ENCODE measurements at regions not wholly inside any gene's neighbourhood (a gene's known extent, or its start where the extent isn't known, plus 50 kb on each side); places are given as distances from the start of the nearest gene placed in this dataset.

GRCh38 chr2:121150713-121151112 is 134.3 kb downstream of the TFCP2L1 start:
- TF ChIP-seq ZNF550 (CRISPR knock-in tag; IDR thresholded peaks at IDR 0.05; ENCODE audit: borderline replicate concordance): no peak
- TF ChIP-seq CEBPB (IDR thresholded peaks at IDR 0.05; ENCODE audit: borderline replicate concordance, low read depth, low read length): no peak
- TF ChIP-seq ZNF121 (CRISPR knock-in tag; IDR thresholded peaks at IDR 0.05): no peak
- TF ChIP-seq RXRA (CRISPR knock-in tag; IDR thresholded peaks at IDR 0.05): no peak
- TF ChIP-seq SSRP1 (CRISPR knock-in tag; IDR thresholded peaks at IDR 0.05): no peak
- TF ChIP-seq CTCF (CRISPR knock-in tag; IDR thresholded peaks at IDR 0.05): no peak
- TF ChIP-seq SMARCE1 (IDR thresholded peaks at IDR 0.05; ENCODE audit: borderline replicate concordance): no peak
- no peak for TF ChIP-seq MZF1 (CRISPR knock-in tag; IDR thresholded peaks at IDR 0.05; ENCODE audit: borderline replicate concordance)
- no peak for TF ChIP-seq MXD3 (CRISPR knock-in tag; IDR thresholded peaks at IDR 0.05)
- TF ChIP-seq MTF2 (CRISPR knock-in tag; IDR thresholded peaks at IDR 0.05; ENCODE audit: borderline replicate concordance): no peak
- no peak for TF ChIP-seq EEA1 (CRISPR knock-in tag; IDR thresholded peaks at IDR 0.05; ENCODE audit: borderline replicate concordance)

All from HepG2 (cell line).